C4-2B (cell line): ENCODE measurements at regions not wholly inside any gene's neighbourhood (a gene's known extent, or its start where the extent isn't known, plus 50 kb on each side); places are given as distances from the start of the nearest gene placed in this dataset.

Source experiments
- CTCF ChIP-seq: fragments of 450-650 bp; conservative IDR thresholded peaks from 2 replicates; pipeline ENCODE4 v1.5.1; 2017; ENCODE audit warnings: mild to moderate bottlenecking
- ZFX ChIP-seq: fragments of 450-650 bp; IDR thresholded peaks from 2 replicates; pipeline ENCODE4 v1.6.1; 2017

GRCh38 chr14:85190251-85190650 is 339.7 kb upstream of the FLRT2 start:
- TF ChIP-seq CTCF (no peak), ZFX (no peak)
